ENCODE measurements at regions not wholly inside any gene's neighbourhood (a gene's known extent, or its start where the extent isn't known, plus 50 kb on each side); places are given as distances from the start of the nearest gene placed in this dataset.

GRCh38 chr15:95556866-95557225, 773.7 kb upstream of the NR2F2 start:
- no peak for TF ChIP-seq POU6F1 (CRISPR knock-in tag; IDR thresholded peaks at IDR 0.05; ENCODE audit: borderline replicate concordance, low read depth)
- TF ChIP-seq, protein P1, sequence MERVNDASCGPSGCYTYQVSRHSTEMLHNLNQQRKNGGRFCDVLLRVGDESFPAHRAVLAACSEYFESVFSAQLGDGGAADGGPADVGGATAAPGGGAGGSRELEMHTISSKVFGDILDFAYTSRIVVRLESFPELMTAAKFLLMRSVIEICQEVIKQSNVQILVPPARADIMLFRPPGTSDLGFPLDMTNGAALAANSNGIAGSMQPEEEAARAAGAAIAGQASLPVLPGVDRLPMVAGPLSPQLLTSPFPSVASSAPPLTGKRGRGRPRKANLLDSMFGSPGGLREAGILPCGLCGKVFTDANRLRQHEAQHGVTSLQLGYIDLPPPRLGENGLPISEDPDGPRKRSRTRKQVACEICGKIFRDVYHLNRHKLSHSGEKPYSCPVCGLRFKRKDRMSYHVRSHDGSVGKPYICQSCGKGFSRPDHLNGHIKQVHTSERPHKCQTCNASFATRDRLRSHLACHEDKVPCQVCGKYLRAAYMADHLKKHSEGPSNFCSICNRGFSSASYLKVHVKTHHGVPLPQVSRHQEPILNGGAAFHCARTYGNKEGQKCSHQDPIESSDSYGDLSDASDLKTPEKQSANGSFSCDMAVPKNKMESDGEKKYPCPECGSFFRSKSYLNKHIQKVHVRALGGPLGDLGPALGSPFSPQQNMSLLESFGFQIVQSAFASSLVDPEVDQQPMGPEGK (CRISPR knock-in tag; IDR thresholded peaks at IDR 0.05; ENCODE audit: borderline replicate concordance): no peak
- TF ChIP-seq ISL1 (CRISPR knock-in tag; IDR thresholded peaks at IDR 0.05): no peak
- TF ChIP-seq OSR1 (CRISPR knock-in tag; IDR thresholded peaks at IDR 0.05): no peak

Measured in SK-N-SH treated with all-trans-retinoic acid at 6 μM for 48 hours (cell line).